GM19438 (cell line): ENCODE measurements at regions not wholly inside any gene's neighbourhood (a gene's known extent, or its start where the extent isn't known, plus 50 kb on each side); places are given as distances from the start of the nearest gene placed in this dataset.

Experiments
- ATAC-seq: cut with Tn5 transposase; IDR thresholded peaks from one replicate; pipeline ENCODE4 v1.9.1; 2021; ENCODE audit warnings: low read depth; ENCODE audit not compliant: unreplicated experiment

- no peak for ATAC-seq
These were observed 93.2 kb upstream of the KLF3 start for GRCh38 chr4:38570647-38571276.

GRCh38 chr4:38572793-38573192, 91.2 kb upstream of the KLF3 start:
- no peak for ATAC-seq

GRCh38 chr4:38574559-38575333, 89.3 kb upstream of the KLF3 start:
- ATAC-seq, result no peak

GRCh38 chr4:38576767-38577166, 87.2 kb upstream of the KLF3 start:
- ATAC-seq, result no peak

GRCh38 chr4:38577462-38577861, 86.5 kb upstream of the KLF3 start:
- no peak for ATAC-seq

GRCh38 chr4:38581426-38582106, 82.4 kb upstream of the KLF3 start:
- no peak for ATAC-seq

- no peak for ATAC-seq
These were observed 81.6 kb upstream of the KLF3 start for GRCh38 chr4:38582445-38582844.

GRCh38 chr4:38582889-38583470, 81.0 kb upstream of the KLF3 start:
- ATAC-seq, result no peak

- ATAC-seq, result no peak
These were observed 78.1 kb upstream of the KLF3 start for GRCh38 chr4:38585871-38586270.

- ATAC-seq, result no peak
These were observed 76.9 kb upstream of the KLF3 start for GRCh38 chr4:38587106-38587505.

- no peak for ATAC-seq
These were observed 74.0 kb upstream of the KLF3 start for GRCh38 chr4:38590046-38590445.

GRCh38 chr4:38591617-38592337, 72.2 kb upstream of the KLF3 start:
- no peak for ATAC-seq

- ATAC-seq, result no peak
These were observed 65.5 kb upstream of the KLF3 start for GRCh38 chr4:38598489-38598888.

GRCh38 chr4:38600575-38600974, 63.4 kb upstream of the KLF3 start:
- no peak for ATAC-seq

- no peak for ATAC-seq
These were observed 62.6 kb upstream of the KLF3 start for GRCh38 chr4:38601244-38601915.

GRCh38 chr4:38601916-38602291, 62.1 kb upstream of the KLF3 start:
- no peak for ATAC-seq

GRCh38 chr4:38603652-38604051, 60.3 kb upstream of the KLF3 start:
- ATAC-seq, result no peak

GRCh38 chr4:38605181-38605752, 58.7 kb upstream of the KLF3 start:
- no peak for ATAC-seq

- ATAC-seq, result no peak
These were observed 58.0 kb upstream of the KLF3 start for GRCh38 chr4:38605753-38606586.
